ENCODE measurements at regions not wholly inside any gene's neighbourhood (a gene's known extent, or its start where the extent isn't known, plus 50 kb on each side); places are given as distances from the start of the nearest gene placed in this dataset.
A peak's percentile ranks its signal among the peaks of the same experiment; 100 is the strongest.

DNA sequence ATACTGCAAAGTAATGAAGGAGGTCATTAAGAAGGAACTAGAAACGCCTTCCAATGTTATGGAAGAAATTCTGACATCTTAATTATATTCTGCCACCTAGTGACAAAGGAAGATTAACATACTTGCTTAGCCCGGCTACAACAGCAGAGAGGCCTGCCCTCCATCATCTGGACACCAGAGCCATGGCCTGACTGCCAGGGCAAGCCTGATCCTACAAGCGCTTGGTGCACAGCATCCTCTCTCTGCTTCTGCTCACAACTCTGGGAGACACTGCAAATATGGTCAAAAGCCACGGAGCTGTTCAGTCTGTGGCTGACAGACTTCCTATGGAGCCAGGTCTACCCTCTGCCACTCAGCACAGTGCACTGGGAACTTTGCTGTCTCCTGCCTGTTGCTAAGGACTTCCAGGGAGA is 87.3 kb upstream of the SLC44A1 start:
- TF ChIP-seq, protein P1, sequence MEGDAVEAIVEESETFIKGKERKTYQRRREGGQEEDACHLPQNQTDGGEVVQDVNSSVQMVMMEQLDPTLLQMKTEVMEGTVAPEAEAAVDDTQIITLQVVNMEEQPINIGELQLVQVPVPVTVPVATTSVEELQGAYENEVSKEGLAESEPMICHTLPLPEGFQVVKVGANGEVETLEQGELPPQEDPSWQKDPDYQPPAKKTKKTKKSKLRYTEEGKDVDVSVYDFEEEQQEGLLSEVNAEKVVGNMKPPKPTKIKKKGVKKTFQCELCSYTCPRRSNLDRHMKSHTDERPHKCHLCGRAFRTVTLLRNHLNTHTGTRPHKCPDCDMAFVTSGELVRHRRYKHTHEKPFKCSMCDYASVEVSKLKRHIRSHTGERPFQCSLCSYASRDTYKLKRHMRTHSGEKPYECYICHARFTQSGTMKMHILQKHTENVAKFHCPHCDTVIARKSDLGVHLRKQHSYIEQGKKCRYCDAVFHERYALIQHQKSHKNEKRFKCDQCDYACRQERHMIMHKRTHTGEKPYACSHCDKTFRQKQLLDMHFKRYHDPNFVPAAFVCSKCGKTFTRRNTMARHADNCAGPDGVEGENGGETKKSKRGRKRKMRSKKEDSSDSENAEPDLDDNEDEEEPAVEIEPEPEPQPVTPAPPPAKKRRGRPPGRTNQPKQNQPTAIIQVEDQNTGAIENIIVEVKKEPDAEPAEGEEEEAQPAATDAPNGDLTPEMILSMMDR (IDR thresholded peaks at IDR 0.05; ENCODE audit: control insufficient read depth, extremely low read depth, insufficient read depth): peak; percentile 69
- peak; percentile 61 for DNase-seq (ENCODE audit: low read depth)
- H3K4me3 ChIP-seq (ENCODE audit: low read depth, low read length): no peak overlapping the region

DNA sequence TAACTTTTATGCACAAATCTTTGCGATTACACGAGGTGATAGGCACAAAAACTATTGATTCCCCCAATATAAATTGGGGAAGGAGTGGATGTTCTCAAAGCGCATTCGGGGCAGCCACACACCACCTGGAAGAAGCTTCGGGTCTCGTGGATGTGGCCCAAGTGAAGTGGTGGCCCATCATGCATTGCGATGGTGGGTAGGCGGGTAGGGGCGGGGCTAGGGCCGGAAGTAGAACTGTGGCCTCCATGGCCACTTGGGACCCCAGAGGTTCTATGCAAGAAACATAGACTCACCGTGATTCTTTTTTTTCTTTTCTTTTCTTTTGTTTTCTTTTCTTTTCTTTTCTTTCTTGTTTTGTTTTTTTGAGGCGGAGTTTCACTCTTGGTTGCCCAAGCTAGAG is 86.4 kb upstream of the SLC44A1 start:
- no peak for DNase-seq (ENCODE audit: low read depth)
- TF ChIP-seq, protein P1 (IDR thresholded peaks at IDR 0.05; ENCODE audit: control insufficient read depth, extremely low read depth, insufficient read depth): no peak
- H3K4me3 ChIP-seq (ENCODE audit: low read depth, low read length): no peak overlapping the region

DNA sequence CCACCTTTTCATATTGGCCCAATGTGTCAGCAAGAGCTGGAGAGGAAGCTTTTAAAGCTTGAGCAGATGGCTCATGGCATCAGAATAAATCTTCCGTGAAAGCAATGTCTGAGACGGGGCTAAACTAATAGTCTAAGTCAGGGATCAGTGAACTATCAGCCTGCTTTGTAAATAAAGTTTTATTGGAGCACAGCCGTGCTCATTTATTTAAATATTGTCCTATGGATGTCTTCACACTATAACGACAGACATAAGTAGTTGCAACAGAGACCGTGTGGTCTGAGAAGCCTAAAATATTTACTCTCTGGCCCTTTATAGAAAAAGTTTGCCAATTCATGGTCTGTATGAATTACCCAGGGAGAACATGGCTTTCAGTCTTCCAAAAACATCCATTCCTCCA is 85.6 kb upstream of the SLC44A1 start:
- TF ChIP-seq, protein P1 (IDR thresholded peaks at IDR 0.05; ENCODE audit: control insufficient read depth, extremely low read depth, insufficient read depth): no peak

DNA sequence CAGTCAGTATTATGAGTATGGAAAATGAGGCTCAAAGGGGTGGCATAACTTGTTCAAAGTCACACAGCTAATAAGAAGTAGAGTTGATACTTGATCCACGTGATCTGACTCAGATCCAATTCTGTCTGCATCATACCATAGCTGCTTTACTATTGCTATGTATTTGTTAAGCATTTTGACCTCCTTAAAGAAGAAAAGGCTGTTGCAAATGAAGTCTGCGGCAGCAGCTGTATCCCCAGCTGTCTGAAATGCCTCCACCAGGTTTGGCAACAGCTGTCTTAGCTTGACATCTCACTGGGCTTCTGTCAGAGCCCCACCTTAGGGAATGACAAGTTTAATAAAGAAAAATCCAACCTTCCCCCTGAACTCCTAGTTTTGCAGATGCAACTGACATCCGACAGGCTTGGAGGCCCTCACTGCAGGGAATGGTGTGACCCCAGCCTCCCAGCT is 75.6 kb upstream of the SLC44A1 start:
- no peak for DNase-seq (ENCODE audit: low read depth)
- no peak overlapping the region for H3K4me3 ChIP-seq (ENCODE audit: low read depth, low read length)
- TF ChIP-seq, protein P1 (IDR thresholded peaks at IDR 0.05; ENCODE audit: control insufficient read depth, extremely low read depth, insufficient read depth): no peak

More for the DNA sequence above, 85.6 kb upstream of the SLC44A1 start:
- H3K4me3 ChIP-seq (ENCODE audit: low read depth, low read length): no peak overlapping the region
- no peak for DNase-seq (ENCODE audit: low read depth)

DNA sequence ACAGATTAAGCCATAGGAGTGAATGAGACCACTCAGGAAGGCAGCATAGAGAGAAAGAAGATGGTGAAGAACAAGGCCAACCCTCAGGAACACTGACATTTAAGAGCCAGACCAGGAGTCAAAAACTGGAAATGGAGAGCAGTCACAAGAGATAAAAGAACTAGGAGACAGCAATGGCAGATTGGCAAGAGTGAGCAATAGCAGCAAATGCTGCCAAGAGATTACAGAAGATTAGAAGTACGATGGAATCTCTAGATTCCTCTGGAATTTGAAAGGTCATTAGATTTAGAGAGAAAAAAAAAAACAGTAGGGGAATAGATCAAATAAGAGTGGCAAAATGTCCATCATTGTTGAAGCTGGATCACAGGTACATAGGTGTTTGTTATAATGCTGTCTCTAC is 73.4 kb upstream of the SLC44A1 start:
- no peak overlapping the region for H3K4me3 ChIP-seq (ENCODE audit: low read depth, low read length)
- TF ChIP-seq, protein P1 (IDR thresholded peaks at IDR 0.05; ENCODE audit: control insufficient read depth, extremely low read depth, insufficient read depth): no peak
- DNase-seq (ENCODE audit: low read depth): no peak

DNA sequence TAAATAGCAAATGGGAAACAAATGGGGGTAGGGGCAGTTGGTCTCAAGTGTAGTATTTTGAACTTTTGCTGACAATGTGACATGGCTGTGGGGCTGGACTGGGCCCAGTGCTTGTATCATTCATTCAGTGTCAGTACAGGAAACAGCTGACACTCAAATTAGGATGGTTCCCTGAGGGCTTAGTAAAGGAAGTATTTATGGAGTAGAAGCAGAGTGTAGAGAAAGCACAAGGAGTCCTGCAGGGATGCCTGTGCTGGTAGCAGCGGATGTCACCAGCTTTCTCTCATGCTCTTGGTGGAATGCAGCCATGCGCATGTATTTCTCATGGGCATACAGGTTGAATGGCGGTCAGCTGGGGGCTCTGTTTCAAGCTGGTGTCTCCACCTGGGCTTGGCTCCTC is 72.9 kb upstream of the SLC44A1 start:
- H3K4me3 ChIP-seq (ENCODE audit: low read depth, low read length): no peak overlapping the region
- no peak for DNase-seq (ENCODE audit: low read depth)
- TF ChIP-seq, protein P1 (IDR thresholded peaks at IDR 0.05; ENCODE audit: control insufficient read depth, extremely low read depth, insufficient read depth): no peak

DNA sequence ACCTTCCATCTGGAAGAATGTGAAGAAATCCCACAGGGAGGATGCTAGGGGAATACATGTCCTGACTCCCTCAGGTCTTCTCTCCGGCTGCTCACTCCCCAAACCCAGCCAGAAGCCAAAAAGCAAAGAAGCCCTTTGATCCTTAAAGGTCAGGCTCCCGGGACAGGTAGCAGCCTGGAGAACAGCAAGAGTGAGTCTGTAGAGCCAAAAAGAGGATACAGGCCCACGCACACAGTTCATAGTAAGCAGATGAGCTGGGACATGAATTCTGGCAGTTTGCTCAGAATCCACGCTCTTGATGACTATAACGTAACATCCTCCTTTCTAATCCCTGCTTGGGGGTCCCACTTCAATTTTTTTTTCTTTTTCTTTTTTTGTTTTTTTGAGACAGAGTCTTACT is 72.0 kb upstream of the SLC44A1 start:
- TF ChIP-seq, protein P1 (IDR thresholded peaks at IDR 0.05; ENCODE audit: control insufficient read depth, extremely low read depth, insufficient read depth): no peak
- no peak overlapping the region for H3K4me3 ChIP-seq (ENCODE audit: low read depth, low read length)
- DNase-seq (ENCODE audit: low read depth): no peak

Data from LNCaP clone FGC (cell line).